22Rv1 (cell line): ENCODE measurements at regions not wholly inside any gene's neighbourhood (a gene's known extent, or its start where the extent isn't known, plus 50 kb on each side); places are given as distances from the start of the nearest gene placed in this dataset.

Experiments used
- H3K27ac ChIP-seq: fragments of 450-650 bp; 2 replicates; pipeline ENCODE4 v1.5.1; 2017
- ZFX ChIP-seq: fragments of 450-650 bp; IDR thresholded peaks from 2 replicates; pipeline ENCODE4 v1.6.1; 2017; ENCODE audit warnings: antibody characterized with exemption, borderline replicate concordance
- TF ChIP-seq, protein P1 (sequence below): fragments of 450-650 bp; IDR thresholded peaks from 2 replicates; pipeline ENCODE4 v1.5.1; 2017; ENCODE audit warnings: mild to moderate bottlenecking

DNA sequence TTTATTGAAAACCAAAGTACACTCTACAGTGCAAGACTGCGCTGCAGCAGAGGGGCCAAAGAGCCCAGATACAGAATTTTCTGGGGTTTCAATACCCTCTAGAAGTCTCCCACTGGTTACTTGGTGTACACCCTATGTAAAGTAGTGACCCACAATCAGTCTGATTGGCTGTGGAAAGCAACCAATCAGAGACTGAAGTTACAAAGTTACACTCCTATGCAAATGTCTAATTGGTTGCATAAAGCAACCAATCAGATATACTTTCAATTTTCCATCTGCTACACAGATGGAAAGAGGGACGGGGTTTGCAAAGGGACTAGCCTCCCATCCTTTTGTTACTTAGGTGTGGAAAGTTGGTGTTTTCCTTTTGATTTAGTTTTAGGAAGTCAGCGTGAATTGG is 198.9 kb upstream of the SH3BP4 start:
- H3K27ac ChIP-seq: no peak overlapping the region
- TF ChIP-seq, protein P1, sequence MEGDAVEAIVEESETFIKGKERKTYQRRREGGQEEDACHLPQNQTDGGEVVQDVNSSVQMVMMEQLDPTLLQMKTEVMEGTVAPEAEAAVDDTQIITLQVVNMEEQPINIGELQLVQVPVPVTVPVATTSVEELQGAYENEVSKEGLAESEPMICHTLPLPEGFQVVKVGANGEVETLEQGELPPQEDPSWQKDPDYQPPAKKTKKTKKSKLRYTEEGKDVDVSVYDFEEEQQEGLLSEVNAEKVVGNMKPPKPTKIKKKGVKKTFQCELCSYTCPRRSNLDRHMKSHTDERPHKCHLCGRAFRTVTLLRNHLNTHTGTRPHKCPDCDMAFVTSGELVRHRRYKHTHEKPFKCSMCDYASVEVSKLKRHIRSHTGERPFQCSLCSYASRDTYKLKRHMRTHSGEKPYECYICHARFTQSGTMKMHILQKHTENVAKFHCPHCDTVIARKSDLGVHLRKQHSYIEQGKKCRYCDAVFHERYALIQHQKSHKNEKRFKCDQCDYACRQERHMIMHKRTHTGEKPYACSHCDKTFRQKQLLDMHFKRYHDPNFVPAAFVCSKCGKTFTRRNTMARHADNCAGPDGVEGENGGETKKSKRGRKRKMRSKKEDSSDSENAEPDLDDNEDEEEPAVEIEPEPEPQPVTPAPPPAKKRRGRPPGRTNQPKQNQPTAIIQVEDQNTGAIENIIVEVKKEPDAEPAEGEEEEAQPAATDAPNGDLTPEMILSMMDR: no peak
- no peak for TF ChIP-seq ZFX

DNA sequence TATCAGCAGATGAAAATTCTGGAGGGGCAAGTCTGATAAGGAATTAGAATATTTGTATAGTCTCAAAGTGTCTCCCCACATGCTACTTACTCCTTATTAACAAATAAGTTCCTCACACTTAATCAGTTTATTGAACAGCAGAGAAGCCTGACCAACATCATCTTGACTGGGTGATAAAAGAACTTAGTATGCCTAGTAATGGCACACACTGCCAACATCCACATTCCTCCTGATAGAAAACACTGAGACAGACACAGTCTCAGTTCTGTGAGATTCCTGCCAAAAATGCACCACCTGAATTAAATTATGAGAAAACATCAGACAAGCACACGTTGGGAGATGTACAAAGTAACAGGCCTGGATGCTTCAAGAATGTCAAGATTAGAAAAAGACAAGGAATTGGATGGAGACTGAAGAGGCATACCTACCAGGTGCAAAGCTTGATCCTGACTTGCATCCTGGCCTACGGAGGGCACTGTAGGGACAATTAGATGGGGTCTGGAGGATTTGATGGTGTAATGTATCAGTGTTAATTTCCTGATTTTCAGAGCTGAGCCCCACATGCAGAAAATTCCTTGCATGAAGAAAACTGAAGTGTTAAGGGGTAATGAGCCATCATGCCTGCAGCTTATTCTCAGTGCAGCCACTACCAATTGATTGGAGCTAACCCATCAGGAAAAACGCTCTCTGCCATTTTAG is 200.4 kb upstream of the SH3BP4 start:
- TF ChIP-seq ZFX: no peak
- TF ChIP-seq, protein P1: no peak
- H3K27ac ChIP-seq: no peak overlapping the region

DNA sequence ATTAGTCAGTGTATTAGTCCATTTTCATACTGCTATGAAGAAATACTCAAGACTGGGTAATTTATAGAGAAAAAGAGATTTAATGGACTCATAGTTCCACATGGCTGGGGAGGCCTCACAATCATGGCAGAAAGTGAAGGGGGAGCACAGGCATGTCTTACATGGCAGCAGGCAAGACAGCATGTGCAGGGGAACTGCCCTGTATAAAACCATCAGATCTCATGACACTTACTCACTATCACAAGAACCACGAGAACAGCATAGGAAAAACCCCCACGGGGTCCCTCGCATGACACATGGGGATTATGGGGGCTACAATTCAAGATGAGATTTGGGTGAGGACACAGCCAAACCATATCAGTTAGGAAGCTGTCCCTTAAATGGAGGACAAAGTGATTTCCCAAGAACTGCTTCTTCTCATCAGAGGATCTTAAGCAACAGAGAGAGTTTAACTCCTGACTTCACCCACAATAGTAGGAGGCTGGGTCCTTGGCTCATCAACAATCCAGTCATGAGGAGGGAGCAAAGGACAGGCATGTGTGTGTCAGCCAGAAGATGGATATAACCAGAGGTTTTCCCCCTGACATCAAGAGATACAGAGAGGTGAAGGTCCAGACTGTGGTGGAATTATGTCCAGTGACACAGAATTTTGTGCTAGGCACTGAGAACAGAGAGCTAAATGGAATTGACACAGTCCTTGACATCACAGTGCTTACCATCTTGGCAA is 203.8 kb upstream of the SH3BP4 start:
- TF ChIP-seq, protein P1: no peak
- no peak for TF ChIP-seq ZFX
- no peak overlapping the region for H3K27ac ChIP-seq

DNA sequence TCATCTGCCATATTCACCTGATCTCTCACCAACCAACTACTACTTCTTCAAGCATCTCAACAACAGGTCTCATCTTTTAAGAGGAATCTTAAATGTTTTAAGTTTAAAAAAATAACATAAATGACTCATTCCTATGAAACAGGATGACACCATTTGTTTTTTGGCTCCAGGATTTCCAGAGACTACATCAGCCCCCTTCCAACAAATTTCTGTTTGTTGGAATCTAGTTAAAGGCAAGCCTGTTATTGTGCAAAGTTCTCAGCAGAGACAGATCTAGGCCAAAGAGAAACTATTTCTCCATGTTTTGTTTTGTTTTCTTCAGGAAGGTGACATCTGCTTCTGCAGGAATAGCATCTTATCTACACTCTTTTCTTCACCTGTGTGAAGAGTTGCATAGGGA is 204.8 kb upstream of the SH3BP4 start:
- no peak overlapping the region for H3K27ac ChIP-seq
- TF ChIP-seq, protein P1: no peak
- TF ChIP-seq ZFX: no peak

DNA sequence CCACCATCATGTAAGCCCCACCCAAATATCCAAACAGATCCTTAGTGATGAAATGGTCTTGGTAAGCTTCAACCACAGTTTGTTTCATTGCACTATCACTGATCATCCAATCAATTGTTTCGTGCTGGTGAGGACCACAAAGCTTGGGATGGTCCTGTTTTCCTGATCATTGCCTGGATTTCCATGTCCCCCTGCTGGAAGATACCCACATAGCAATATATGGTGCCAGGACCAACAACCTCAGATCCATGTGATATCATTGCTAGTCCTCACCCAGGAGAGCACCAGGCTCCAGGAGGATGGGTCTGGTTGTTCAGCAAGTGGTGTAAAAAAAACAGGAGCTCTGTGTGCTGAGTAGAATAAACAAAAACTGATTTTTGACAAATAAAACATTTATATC is 206.5 kb upstream of the SH3BP4 start:
- TF ChIP-seq, protein P1: no peak
- no peak overlapping the region for H3K27ac ChIP-seq

DNA sequence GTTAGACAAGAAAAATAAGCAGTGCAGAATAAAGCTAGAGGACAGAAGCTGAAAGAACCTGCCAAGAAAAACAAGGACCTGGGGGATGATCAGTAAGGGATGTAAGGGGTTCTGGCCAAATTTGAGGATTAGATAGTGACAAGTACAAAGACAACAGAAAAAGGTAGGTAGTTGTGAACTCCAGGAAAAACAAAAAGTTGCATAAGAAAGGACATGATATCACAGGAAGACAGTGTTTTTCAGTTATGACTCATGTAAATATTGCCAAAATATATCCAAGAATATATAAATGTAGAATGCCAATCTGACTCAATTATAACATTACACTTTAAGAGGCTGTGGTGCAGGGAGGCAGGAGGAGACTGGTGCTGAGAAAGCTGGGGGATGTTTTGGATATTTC is 209.8 kb upstream of the SH3BP4 start:
- no peak for TF ChIP-seq ZFX
- TF ChIP-seq, protein P1: no peak
- no peak overlapping the region for H3K27ac ChIP-seq

DNA sequence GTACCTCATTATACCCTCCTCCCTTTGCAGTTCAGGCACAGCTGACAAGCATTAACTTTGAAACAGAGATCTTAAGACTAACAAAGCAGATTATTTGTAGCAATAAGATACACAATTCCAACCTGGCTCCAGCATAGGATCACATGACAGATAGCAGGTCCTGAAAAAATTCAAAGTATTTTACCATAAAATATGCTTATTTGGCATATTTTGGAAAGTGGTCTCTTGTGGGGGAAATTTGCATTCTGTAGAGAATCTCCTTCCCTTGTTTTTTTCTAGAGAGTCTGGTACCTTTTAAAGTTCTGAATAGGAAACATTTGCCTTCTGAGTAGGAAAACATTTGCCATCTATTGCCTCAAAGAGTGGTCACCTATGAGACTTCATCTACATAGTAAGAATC is 212.8 kb upstream of the SH3BP4 start:
- no peak for TF ChIP-seq ZFX
- TF ChIP-seq, protein P1: no peak
- H3K27ac ChIP-seq: no peak overlapping the region
